GM18870 (cell line): ENCODE measurements at regions not wholly inside any gene's neighbourhood (a gene's known extent, or its start where the extent isn't known, plus 50 kb on each side); places are given as distances from the start of the nearest gene placed in this dataset.

ENCODE experiments used
- ATAC-seq: cut with Tn5 transposase; IDR thresholded peaks from one replicate; pipeline ENCODE4 v1.9.1; 2021; ENCODE audit warnings: moderate library complexity; ENCODE audit not compliant: unreplicated experiment

GRCh38 chr16:85320677-85321385, 208.6 kb upstream of the CIBAR2 start:
- no peak for ATAC-seq

- no peak for ATAC-seq
Observed at GRCh38 chr16:85321509-85322271, 209.4 kb upstream of the CIBAR2 start.

GRCh38 chr16:85323230-85323960, 211.1 kb upstream of the CIBAR2 start:
- ATAC-seq: no peak

- ATAC-seq: no peak
Observed at GRCh38 chr16:85323961-85324253, 211.6 kb upstream of the CIBAR2 start.

- ATAC-seq: no peak
Observed at GRCh38 chr16:85324488-85324887, 212.2 kb upstream of the CIBAR2 start.

- no peak for ATAC-seq
Observed at GRCh38 chr16:85326113-85326793, 214.0 kb upstream of the CIBAR2 start.

GRCh38 chr16:85326794-85327181, 214.5 kb upstream of the CIBAR2 start:
- no peak for ATAC-seq

- ATAC-seq: no peak
Observed at GRCh38 chr16:85327731-85328675, 215.7 kb upstream of the CIBAR2 start.

GRCh38 chr16:85328676-85329058, 216.4 kb upstream of the CIBAR2 start:
- ATAC-seq: no peak

GRCh38 chr16:85329059-85329812, 217.0 kb upstream of the CIBAR2 start:
- ATAC-seq: no peak

GRCh38 chr16:85330006-85330693, 217.9 kb upstream of the CIBAR2 start:
- ATAC-seq: no peak

- ATAC-seq: no peak
Observed at GRCh38 chr16:85330694-85331188, 218.5 kb upstream of the CIBAR2 start.

GRCh38 chr16:85331688-85332087, 219.4 kb upstream of the CIBAR2 start:
- ATAC-seq: no peak

- ATAC-seq: no peak
Observed at GRCh38 chr16:85332175-85332574, 219.9 kb upstream of the CIBAR2 start.

- no peak for ATAC-seq
Observed at GRCh38 chr16:85333337-85333736, 221.1 kb upstream of the CIBAR2 start.

GRCh38 chr16:85333744-85334640, 221.7 kb upstream of the CIBAR2 start:
- ATAC-seq: no peak

- ATAC-seq: no peak
Observed at GRCh38 chr16:85334718-85335583, 222.7 kb upstream of the CIBAR2 start.
